Uterus (tissue), 2 donors: ENCODE measurements at regions not wholly inside any gene's neighbourhood (a gene's known extent, or its start where the extent isn't known, plus 50 kb on each side); places are given as distances from the start of the nearest gene placed in this dataset.

Experiments
- POLR2A ChIP-seq, 2 donors: fragments of 450-650 bp; IDR thresholded peaks; one replicate each; pipeline ENCODE4 v1.6.1; 2016; ENCODE audit warnings: antibody characterized with exemption in 2 of 2, mild to moderate bottlenecking in 1 of 2, moderate library complexity in 1 of 2
- TF ChIP-seq, protein P1 (sequence below), 4 experiments: fragments of 200-600 bp in 2 of 4; fragments of 450-650 bp in 2 of 4; sonication (generic) in 2 of 4; IDR thresholded peaks; one replicate each; pipeline ENCODE4 v1.5.1; 2016 to 2019; ENCODE audit warnings: antibody characterized with exemption in 4 of 4, mild to moderate bottlenecking in 2 of 4, moderate library complexity in 1 of 4

DNA sequence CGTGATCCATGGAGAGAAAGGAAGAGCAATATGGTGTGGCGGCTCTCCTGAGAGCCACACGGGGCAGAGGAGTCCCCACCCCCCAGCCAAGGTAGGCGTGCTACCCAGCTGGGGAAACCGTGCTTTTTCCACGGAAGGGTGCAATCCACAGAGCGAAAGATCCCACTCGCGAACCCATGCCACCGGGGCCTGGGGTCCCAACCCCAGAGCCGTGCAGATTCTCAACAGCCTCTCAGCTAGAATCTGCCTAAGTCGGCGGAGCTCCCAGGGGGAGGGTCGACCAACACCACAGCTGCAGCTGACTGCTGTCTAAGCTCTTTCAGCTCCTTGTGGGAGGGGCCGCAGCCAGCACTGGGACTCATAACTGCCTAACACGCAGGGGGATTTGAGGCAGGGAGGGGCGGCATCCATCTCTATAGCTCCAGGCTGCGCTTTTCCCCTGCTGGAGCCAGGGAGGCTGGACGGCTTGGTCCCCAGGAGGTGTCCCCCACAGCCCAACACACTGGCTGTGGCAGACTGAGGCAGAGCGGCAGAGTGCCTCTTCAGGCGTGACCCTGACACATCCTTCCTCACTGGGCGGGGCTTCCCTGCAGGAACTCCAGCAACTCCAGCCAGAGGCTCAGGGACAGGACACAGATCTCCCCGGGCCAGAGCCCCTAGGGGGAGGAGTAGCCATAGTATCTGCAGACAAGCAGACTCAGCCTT lies 107.6 kb upstream of the ZBTB20 start:
- TF ChIP-seq, protein P1, sequence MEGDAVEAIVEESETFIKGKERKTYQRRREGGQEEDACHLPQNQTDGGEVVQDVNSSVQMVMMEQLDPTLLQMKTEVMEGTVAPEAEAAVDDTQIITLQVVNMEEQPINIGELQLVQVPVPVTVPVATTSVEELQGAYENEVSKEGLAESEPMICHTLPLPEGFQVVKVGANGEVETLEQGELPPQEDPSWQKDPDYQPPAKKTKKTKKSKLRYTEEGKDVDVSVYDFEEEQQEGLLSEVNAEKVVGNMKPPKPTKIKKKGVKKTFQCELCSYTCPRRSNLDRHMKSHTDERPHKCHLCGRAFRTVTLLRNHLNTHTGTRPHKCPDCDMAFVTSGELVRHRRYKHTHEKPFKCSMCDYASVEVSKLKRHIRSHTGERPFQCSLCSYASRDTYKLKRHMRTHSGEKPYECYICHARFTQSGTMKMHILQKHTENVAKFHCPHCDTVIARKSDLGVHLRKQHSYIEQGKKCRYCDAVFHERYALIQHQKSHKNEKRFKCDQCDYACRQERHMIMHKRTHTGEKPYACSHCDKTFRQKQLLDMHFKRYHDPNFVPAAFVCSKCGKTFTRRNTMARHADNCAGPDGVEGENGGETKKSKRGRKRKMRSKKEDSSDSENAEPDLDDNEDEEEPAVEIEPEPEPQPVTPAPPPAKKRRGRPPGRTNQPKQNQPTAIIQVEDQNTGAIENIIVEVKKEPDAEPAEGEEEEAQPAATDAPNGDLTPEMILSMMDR (IDR thresholded peaks at IDR 0.05), result no peak
- TF ChIP-seq POLR2A (IDR thresholded peaks at IDR 0.05), result no peak
